ENCODE measurements at regions not wholly inside any gene's neighbourhood (a gene's known extent, or its start where the extent isn't known, plus 50 kb on each side); places are given as distances from the start of the nearest gene placed in this dataset.

DNA sequence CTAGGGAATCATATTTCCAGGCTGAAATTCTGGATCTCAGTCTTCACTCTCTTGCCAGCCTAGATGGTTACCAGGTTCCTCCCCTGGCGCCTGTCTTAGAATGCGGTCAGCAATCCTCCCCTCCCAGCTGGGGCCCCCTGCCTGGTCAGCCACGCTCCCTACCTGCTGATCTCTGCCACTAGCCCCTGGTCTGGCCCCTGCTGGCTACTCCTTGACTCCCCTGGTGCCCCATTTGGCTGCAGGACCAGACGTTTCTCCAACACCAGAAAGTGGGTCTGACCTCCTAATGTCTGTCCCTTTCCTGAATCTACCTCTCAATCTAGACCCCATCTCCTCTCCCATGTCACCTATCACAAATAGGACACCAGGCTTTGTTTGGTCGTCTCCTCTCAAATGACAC lies 432.0 kb upstream of the SMIM21 start:
- no peaks in the 10 kb centered on the region for H3K36me3 ChIP-seq
- H3K27me3 ChIP-seq: no peaks in the 10 kb centered on the region
- TF ChIP-seq, protein P1, sequence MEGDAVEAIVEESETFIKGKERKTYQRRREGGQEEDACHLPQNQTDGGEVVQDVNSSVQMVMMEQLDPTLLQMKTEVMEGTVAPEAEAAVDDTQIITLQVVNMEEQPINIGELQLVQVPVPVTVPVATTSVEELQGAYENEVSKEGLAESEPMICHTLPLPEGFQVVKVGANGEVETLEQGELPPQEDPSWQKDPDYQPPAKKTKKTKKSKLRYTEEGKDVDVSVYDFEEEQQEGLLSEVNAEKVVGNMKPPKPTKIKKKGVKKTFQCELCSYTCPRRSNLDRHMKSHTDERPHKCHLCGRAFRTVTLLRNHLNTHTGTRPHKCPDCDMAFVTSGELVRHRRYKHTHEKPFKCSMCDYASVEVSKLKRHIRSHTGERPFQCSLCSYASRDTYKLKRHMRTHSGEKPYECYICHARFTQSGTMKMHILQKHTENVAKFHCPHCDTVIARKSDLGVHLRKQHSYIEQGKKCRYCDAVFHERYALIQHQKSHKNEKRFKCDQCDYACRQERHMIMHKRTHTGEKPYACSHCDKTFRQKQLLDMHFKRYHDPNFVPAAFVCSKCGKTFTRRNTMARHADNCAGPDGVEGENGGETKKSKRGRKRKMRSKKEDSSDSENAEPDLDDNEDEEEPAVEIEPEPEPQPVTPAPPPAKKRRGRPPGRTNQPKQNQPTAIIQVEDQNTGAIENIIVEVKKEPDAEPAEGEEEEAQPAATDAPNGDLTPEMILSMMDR (IDR thresholded peaks at IDR 0.05): no peak
- DNase-seq: no peak
- H3K27ac ChIP-seq: no peak overlapping the region
- no peak overlapping the region for H3K4me3 ChIP-seq
- no peaks in the 10 kb centered on the region for H3K9me3 ChIP-seq
- no peaks in the 10 kb centered on the region for H3K4me1 ChIP-seq
- intact Hi-C loops (cut with DNase I): no loop called here
- H3K9ac ChIP-seq (ENCODE audit: low read depth in 2 of 2, low read length in 2 of 2): no peak overlapping the region

- intact Hi-C loops (cut with DNase I): no loop called here
- Histone ChIP-seq H3K27me3 (no peaks in the 10 kb centered on the region), H3K27ac (no peak overlapping the region)
Measured at GRCh38 chr18:75858754-75859153, 431.3 kb upstream of the SMIM21 start.

DNA sequence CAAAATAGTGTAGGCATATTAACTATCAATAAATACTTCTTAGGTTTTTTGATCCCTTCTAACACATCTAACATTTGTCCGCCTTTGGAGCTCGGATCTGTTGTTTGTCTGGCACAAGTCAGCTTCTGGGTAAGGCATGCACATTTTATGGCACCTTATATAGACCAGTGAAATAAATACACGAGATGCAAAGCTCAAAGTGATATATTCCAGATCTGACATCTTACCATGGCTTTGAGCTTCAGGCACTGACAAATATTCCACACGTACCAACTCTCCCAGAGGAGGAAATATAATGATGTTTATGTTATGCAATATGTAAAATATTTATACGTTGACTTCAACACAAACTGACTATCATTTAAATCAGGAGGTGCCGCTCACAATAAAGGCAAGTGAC lies 430.1 kb upstream of the SMIM21 start:
- H3K27ac ChIP-seq: no peak overlapping the region
- H3K27me3 ChIP-seq: no peaks in the 10 kb centered on the region
- no peak overlapping the region for H3K4me3 ChIP-seq
- H3K9ac ChIP-seq (ENCODE audit: low read depth in 2 of 2, low read length in 2 of 2): no peak overlapping the region
- no peaks in the 10 kb centered on the region for H3K36me3 ChIP-seq
- intact Hi-C loops (cut with DNase I): no loop called here
- TF ChIP-seq, protein P1 (IDR thresholded peaks at IDR 0.05): no peak
- no peak for DNase-seq
- no peaks in the 10 kb centered on the region for H3K4me1 ChIP-seq
- no peaks in the 10 kb centered on the region for H3K9me3 ChIP-seq

More at GRCh38 chr18:75858754-75859153, 431.3 kb upstream of the SMIM21 start:
- Histone ChIP-seq H3K9ac (ENCODE audit: low read depth in 2 of 2, low read length in 2 of 2) (no peak overlapping the region), H3K36me3 (no peaks in the 10 kb centered on the region), H3K4me3 (no peak overlapping the region), H3K9me3 (no peaks in the 10 kb centered on the region), H3K4me1 (no peaks in the 10 kb centered on the region)
- DNase-seq: no peak
- TF ChIP-seq, protein P1 (IDR thresholded peaks at IDR 0.05): no peak

DNA sequence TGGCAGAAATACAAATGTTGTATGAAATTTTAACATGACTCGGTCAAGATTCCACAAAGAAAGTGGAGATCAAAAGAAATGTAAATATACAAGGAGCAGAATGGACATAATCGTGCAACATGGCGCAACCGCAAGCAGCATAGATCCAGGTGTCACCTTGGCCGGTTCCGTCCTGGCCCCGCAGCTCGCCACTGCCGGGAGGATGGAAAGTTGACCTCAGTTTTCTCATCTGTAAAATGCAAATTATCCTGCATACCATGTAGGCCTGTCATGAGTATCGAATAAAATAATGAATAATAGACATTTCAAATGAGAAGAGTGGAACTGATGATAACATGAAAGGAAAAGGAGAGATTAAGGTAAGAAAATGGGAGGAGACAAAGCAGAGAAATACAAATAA lies 427.3 kb upstream of the SMIM21 start:
- DNase-seq: no peak
- no peaks in the 10 kb centered on the region for H3K9me3 ChIP-seq
- H3K27me3 ChIP-seq: no peaks in the 10 kb centered on the region
- no peak overlapping the region for H3K4me3 ChIP-seq
- no peaks in the 10 kb centered on the region for H3K36me3 ChIP-seq
- intact Hi-C loops (cut with DNase I): no loop called here
- H3K27ac ChIP-seq: no peak overlapping the region
- no peaks in the 10 kb centered on the region for H3K4me1 ChIP-seq
- no peak overlapping the region for H3K9ac ChIP-seq (ENCODE audit: low read depth in 2 of 2, low read length in 2 of 2)
- TF ChIP-seq, protein P1 (IDR thresholded peaks at IDR 0.05): no peak

DNA sequence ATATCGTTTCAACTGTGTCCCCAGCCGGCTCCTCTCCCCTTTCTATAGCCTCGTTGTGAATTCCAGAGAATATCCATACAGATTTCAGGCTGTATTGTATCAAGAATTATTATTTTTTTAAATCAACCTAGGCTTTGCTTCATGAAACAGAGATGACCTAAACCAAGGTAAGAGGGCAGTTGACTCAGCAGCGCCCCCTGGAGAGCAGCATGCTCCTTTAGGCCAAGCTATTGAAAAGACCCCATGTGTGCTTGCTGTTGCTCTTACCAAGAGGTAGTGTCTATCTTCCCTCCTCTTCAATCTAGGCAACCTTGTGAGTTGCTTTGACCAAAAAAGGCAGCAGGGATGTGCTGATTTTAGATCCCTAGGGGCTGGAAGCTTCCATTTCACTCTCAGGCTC lies 426.7 kb upstream of the SMIM21 start:
- Histone ChIP-seq H3K4me3 (no peak overlapping the region), H3K36me3 (no peaks in the 10 kb centered on the region), H3K4me1 (no peaks in the 10 kb centered on the region), H3K27me3 (no peaks in the 10 kb centered on the region), H3K27ac (no peak overlapping the region), H3K9me3 (no peaks in the 10 kb centered on the region), H3K9ac (ENCODE audit: low read depth in 2 of 2, low read length in 2 of 2) (no peak overlapping the region)
- intact Hi-C loops (cut with DNase I): no loop called here
- TF ChIP-seq, protein P1 (IDR thresholded peaks at IDR 0.05): peak; percentile 29
- DNase-seq: no peak

GRCh38 chr18:75846321-75846720 lies 418.8 kb upstream of the SMIM21 start:
- H3K27ac ChIP-seq: no peak overlapping the region
- no peak overlapping the region for H3K4me3 ChIP-seq
- no peak overlapping the region for H3K9ac ChIP-seq (ENCODE audit: low read depth in 2 of 2, low read length in 2 of 2)
- TF ChIP-seq, protein P1 (IDR thresholded peaks at IDR 0.05): no peak
- no peaks in the 10 kb centered on the region for H3K4me1 ChIP-seq
- no peaks in the 10 kb centered on the region for H3K9me3 ChIP-seq
- no peak for DNase-seq
- H3K27me3 ChIP-seq: no peaks in the 10 kb centered on the region
- intact Hi-C loops (cut with DNase I): no loop called here
- H3K36me3 ChIP-seq: no peaks in the 10 kb centered on the region
